HG02571 (cell line): ENCODE measurements at regions not wholly inside any gene's neighbourhood (a gene's known extent, or its start where the extent isn't known, plus 50 kb on each side); places are given as distances from the start of the nearest gene placed in this dataset.
"Not testable (repeated sequence)": the region's sequence is repeated elsewhere in the genome, so short reads cannot be mapped to it uniquely, and the experiment has no call there.

ENCODE experiments used
- ATAC-seq: cut with Tn5 transposase; IDR thresholded peaks from one replicate; pipeline ENCODE4 v1.9.1; 2021; ENCODE audit warnings: mild to moderate bottlenecking, moderate library complexity; ENCODE audit not compliant: unreplicated experiment

DNA sequence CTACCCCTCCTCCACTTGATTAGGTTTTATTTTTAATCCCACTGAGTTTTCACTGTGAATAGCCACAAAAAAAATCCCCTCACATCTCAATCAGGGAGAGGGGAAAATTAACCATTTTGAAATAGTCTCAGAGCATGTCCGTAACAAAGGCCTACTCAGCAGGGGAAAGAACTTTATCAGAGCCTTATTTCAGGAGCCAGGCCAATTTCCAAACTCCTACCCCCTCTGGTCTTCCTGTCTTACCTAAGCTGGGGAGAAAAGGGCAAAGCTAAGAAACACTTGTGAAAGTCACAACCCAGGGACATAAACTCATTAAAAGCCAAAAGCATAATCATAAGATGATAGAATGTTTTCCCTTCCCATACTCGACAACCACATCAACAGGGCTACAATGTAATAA is 260.3 kb upstream of the DIO3 start:
- ATAC-seq, result no peak

GRCh38 chr14:101307162-101307561 is 254.1 kb upstream of the DIO3 start:
- not testable (repeated sequence) for ATAC-seq

- not testable (repeated sequence) for ATAC-seq
Measured at GRCh38 chr14:101311186-101311585, 250.1 kb upstream of the DIO3 start.

DNA sequence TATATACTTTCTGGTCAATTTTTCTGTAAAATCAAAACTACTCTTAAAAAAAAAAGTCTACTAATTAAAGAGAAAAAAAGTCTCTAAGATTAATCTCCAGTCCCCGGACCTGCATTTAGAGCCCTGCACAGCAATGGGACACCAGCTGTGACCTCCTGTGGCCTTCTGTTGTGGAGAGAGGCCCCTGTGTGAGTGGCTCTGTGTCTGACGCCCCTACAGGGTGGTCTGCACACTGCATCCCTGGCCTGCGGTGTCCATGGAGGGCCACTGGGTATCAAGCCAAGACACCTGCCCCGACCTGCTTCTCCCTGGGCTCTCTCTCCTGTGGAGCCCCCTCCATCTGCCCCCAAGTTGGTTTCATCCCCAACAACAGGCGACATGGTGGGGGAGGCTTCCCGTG is 248.0 kb upstream of the DIO3 start:
- ATAC-seq, result no peak

DNA sequence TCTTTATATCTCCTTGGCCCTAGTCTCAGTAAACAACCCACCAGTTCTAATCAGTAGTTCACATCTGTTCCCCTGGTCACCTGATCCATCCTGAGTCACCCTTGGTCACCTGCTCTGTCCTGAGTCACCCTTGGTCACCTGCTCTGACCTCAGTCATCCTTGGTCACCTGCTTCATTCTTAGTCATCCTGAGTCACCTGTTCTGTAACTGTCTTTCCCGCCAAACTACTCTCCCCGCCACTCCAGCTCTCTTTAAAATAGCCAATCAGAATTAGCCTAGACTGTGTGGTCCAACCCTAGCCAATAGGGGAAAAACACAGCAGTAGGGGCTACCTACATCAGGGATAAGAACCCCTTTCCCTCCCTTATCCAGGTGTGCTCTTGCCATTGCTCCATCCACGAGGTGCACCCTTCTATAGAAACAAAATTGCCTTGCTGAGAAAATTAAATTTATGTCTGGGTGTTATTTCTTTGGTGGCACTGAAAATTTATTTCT is 245.4 kb upstream of the DIO3 start:
- no peak for ATAC-seq

GRCh38 chr14:101318271-101318670 is 243.0 kb upstream of the DIO3 start:
- ATAC-seq, result no peak

DNA sequence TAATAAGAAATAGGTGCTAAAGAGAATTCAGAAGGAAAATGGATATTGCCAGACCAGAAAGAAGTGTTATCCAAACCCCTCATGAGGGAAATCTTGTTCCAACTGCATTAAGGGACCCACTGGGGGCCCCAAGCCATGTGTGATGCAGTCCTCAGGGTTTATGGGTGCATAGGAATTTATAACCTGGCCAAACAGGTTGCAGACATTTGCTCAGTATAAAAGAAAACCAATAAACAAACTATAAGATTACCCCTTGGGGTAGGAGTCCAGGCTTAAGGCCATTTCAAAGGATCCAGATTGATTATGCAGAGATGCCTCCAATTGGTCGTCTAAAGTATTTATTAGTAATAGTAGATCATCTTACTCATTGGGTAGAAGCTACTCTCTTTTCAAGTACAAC is 240.9 kb upstream of the DIO3 start:
- ATAC-seq, result no peak

- no peak for ATAC-seq
Measured at GRCh38 chr14:101322223-101322622, 239.1 kb upstream of the DIO3 start.

- no peak for ATAC-seq
Measured at GRCh38 chr14:101323111-101323510, 238.2 kb upstream of the DIO3 start.

- not testable (repeated sequence) for ATAC-seq
Measured at GRCh38 chr14:101323614-101324235, 237.6 kb upstream of the DIO3 start.

DNA sequence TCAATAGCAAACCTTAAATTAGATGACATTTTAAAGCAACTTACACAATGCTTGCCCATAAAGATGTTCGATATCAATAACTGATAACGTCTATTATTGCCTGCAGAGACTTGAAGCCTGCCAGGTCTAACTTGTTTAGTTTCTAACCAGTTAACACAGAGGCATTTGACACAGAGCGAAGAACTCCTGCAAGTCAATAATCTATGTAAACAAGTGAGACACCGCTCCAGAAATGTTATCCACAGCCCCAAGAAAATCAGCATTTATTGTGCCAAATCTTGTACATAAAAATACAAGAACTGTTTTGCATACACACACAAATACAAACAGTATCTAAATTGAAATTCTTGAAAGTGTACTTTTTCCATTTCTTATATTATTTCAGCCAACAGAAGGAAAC is 236.0 kb upstream of the DIO3 start:
- no peak for ATAC-seq

DNA sequence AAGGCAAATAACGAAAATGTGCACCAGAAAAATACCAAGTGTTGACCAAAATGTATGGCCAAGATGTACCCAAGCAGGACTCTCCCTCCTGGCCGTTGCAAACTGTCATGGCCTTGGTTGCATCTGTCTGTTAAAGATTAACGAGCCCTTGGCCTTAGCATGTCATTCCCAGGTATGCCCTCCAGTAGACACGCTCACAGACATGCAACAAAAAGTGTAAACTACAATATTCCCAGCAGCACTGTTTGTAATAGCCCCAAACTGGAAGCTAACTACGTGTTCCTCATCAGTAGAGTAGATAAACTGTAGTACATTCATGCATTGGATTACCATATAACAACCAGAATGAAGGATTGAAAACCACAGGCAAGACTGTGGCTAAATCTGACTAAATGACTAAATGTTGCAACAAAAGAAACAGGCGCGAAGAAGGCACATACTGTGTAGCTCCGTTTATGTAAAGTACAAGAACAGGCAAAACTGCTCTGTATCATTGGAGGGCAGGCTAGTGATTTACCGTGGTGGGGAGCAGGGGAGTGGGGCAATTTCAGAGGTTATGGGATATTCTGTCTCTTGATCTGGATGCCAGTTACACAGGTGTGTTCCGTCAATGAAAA is 232.8 kb upstream of the DIO3 start:
- no peak for ATAC-seq

GRCh38 chr14:101330416-101331140 is 230.7 kb upstream of the DIO3 start:
- no peak for ATAC-seq

DNA sequence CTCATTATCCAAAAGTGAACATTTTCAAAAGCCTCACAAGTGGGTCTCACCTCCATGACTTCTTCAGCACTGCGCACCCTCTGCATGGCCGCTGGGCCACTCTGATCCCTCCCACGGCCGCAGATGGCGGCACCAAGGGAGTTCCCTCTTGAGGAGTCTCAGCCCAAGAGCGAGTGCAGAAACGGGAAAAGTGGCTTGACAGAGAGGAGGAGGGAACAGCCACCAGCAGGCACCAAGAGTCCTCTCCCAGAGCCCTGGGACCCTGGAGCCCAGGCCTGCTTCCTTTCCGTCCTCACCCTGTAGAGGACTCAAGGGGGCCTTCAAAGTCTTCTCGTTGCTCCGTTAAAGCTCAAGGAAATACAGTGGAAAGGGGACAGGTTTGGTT is 230.2 kb upstream of the DIO3 start:
- ATAC-seq, result no peak

DNA sequence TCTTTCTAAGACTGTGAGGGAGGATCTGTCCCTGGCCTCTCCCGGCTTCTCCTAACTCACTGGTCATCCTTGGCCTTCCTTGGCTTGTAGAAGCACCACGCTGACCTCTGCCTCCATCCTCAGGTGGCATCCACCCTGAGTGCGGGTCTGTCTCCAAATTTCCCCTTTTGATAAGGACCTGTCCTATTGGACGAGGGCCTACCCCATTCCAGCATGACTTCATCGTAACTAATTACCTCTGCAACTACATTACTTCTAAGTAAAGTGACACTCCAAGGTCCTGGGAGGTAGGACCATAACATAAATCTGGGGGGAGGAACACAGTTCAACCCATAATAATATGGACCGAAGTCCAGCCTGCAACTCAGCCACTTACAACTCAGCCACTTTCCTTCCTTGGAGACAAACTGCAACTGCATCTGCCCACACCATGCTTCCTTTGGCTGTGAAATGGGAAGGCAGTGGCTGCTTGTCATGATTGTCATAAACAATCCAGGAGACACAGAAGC is 229.6 kb upstream of the DIO3 start:
- ATAC-seq, result no peak

- no peak for ATAC-seq
Measured at GRCh38 chr14:101332281-101332680, 229.0 kb upstream of the DIO3 start.

GRCh38 chr14:101333335-101334280 is 227.7 kb upstream of the DIO3 start:
- no peak for ATAC-seq

- ATAC-seq, result no peak
Measured at GRCh38 chr14:101334656-101335055, 226.6 kb upstream of the DIO3 start.

- ATAC-seq, result no peak
Measured at GRCh38 chr14:101335061-101335661, 226.1 kb upstream of the DIO3 start.

- no peak for ATAC-seq
Measured at GRCh38 chr14:101336183-101336582, 225.1 kb upstream of the DIO3 start.
